GM12878 (cell line): ENCODE measurements at regions not wholly inside any gene's neighbourhood (a gene's known extent, or its start where the extent isn't known, plus 50 kb on each side); places are given as distances from the start of the nearest gene placed in this dataset.

ENCODE experiments used
- ATAC-seq: fragments of 200-7000 bp; cut with Tn5 transposase; 3 replicates; pipeline ENCODE4 v1.9.1; 2020; ENCODE audit warnings: mild to moderate bottlenecking, moderate library complexity
- BruUV-seq: library from RNA; stranded (reverse); fragments of 400-500 nt; replicated peaks from 2 replicates; lab custom pipeline; 2021; lab: Mats Ljungman, UMichigan
- CTCF ChIA-PET: fragments of 300-600 bp; sonication (Branson Sonifier 250); formaldehyde crosslinking; extraction: SDS; loops from one replicate; lab custom pipeline; 2021; ENCODE audit warnings: inconsistent platforms; lab: Yijun Ruan, JAX
- POLR2A ChIA-PET: fragments of 350-600 bp; formaldehyde crosslinking; extraction: SDS; loops from one replicate; lab custom pipeline; 2021; ENCODE audit warnings: inconsistent platforms; lab: Charles Lee
- RAD21 ChIA-PET: fragments of 300-600 bp; sonication (Branson Sonifier 250); formaldehyde crosslinking; loops from one replicate; lab custom pipeline; 2023; ENCODE audit warnings: antibody characterized with exemption; ENCODE audit not compliant: unreplicated experiment; lab: Charles Lee
- SMC1A ChIA-PET: fragments of 300-600 bp; sonication (Branson Sonifier 250); formaldehyde crosslinking; loops from one replicate; lab custom pipeline; 2023; ENCODE audit not compliant: unreplicated experiment, uncharacterized antibody; lab: Charles Lee
- DNase-seq: peaks from one replicate; pipeline ENCODE4 v3.0.0-alpha.2; 2011; ENCODE audit warnings: low read depth, low spot score
- FAIRE-seq: peaks from 3 replicates; lab custom pipeline; 2011; peaks lifted over from hg19 to GRCh38; lab: Jason Lieb, UNC
- H2AFZ ChIP-seq: 2 replicates; pipeline ENCODE4 v1.6.0; 2011; ENCODE audit warnings: low read depth, low read length, control low read depth; ENCODE audit not compliant: control insufficient read depth
- H3K27ac ChIP-seq: 2 replicates; pipeline ENCODE4 v1.5.1; 2011; ENCODE audit warnings: control low read depth; ENCODE audit not compliant: control insufficient read depth, insufficient read depth
- H3K27me3 ChIP-seq, 2 experiments: replicated peaks in 1 of 2; 2 replicates each; pipeline versions ENCODE4 v1.6.0 to v1.6.1; 2011; ENCODE audit warnings: low read length in 1 of 2; ENCODE audit not compliant: control insufficient read depth in 2 of 2, insufficient read depth in 2 of 2
- H3K36me3 ChIP-seq, 2 experiments: 2 replicates each; pipeline ENCODE4 v1.5.1; 2011; ENCODE audit warnings: low read length in 1 of 2; ENCODE audit not compliant: control insufficient read depth in 2 of 2, insufficient read depth in 2 of 2
- H3K4me1 ChIP-seq: 2 replicates; pipeline ENCODE4 v1.6.1; 2011; ENCODE audit warnings: mild to moderate bottlenecking, low read length, moderate library complexity, mixed read lengths; ENCODE audit not compliant: control insufficient read depth, insufficient read depth
- H3K4me2 ChIP-seq: 2 replicates; pipeline ENCODE4 v1.6.0; 2011; ENCODE audit warnings: control low read depth; ENCODE audit not compliant: control insufficient read depth, insufficient read depth
- H3K4me3 ChIP-seq: fragments of 200-600 bp; sonication (generic); 2 replicates; pipeline ENCODE4 v1.5.1; 2016
- H3K79me2 ChIP-seq: 2 replicates; pipeline ENCODE4 v1.6.0; 2011; ENCODE audit warnings: low read length; ENCODE audit not compliant: control insufficient read depth, insufficient read depth
- H3K9ac ChIP-seq: 2 replicates; pipeline ENCODE4 v1.8.0; 2011; ENCODE audit warnings: low read length, control low read depth, mixed read lengths; ENCODE audit not compliant: control insufficient read depth, insufficient read depth
- H3K9me3 ChIP-seq: replicated peaks from 3 replicates; pipeline ENCODE4 v1.5.1; 2011; ENCODE audit warnings: mild to moderate bottlenecking, low read length; ENCODE audit not compliant: control insufficient read depth, insufficient read depth
- H4K20me1 ChIP-seq: 2 replicates; pipeline ENCODE4 v1.6.0; 2011; ENCODE audit not compliant: control insufficient read depth, insufficient read depth
- FOXK2 ChIP-seq: fragments of 450-650 bp; IDR thresholded peaks from 2 replicates; pipeline ENCODE4 v1.6.1; 2017; ENCODE audit warnings: mild to moderate bottlenecking, moderate library complexity
- RCOR1 ChIP-seq: conservative IDR thresholded peaks from 2 replicates; pipeline ENCODE4 v1.6.1; 2012; ENCODE audit warnings: low read depth, low read length, improper control_type of control experiment
- WGBS: methylation state at CpG from one replicate; pipeline ENCODE4 v1.1.6; 2016; ENCODE audit warnings: low lambda C conversion rate; ENCODE audit not compliant: insufficient replicate concordance, insufficient coverage; ENCODE audit errors: missing lambda C conversion rate; 5-methylcytosine and 5-hydroxymethylcytosine counted together
- in situ Hi-C: fragments of 300-500 bp; cut with MboI; formaldehyde crosslinking; loops from 9 replicates; pipeline ENCODE4 v1.14.3; 2018; ENCODE audit warnings: mixed read lengths
- intact Hi-C: fragments of 100-400 bp; cut with micrococcal nuclease; formaldehyde crosslinking; loops from one replicate; pipeline ENCODE4 v1.14.2; 2022; ENCODE audit not compliant: unreplicated experiment
- TF ChIP-seq, protein P1 (sequence below): fragments of 450-650 bp; IDR thresholded peaks from 2 replicates; pipeline ENCODE4 v1.6.1; 2017; ENCODE audit warnings: low read depth, mild to moderate bottlenecking, moderate library complexity

DNA sequence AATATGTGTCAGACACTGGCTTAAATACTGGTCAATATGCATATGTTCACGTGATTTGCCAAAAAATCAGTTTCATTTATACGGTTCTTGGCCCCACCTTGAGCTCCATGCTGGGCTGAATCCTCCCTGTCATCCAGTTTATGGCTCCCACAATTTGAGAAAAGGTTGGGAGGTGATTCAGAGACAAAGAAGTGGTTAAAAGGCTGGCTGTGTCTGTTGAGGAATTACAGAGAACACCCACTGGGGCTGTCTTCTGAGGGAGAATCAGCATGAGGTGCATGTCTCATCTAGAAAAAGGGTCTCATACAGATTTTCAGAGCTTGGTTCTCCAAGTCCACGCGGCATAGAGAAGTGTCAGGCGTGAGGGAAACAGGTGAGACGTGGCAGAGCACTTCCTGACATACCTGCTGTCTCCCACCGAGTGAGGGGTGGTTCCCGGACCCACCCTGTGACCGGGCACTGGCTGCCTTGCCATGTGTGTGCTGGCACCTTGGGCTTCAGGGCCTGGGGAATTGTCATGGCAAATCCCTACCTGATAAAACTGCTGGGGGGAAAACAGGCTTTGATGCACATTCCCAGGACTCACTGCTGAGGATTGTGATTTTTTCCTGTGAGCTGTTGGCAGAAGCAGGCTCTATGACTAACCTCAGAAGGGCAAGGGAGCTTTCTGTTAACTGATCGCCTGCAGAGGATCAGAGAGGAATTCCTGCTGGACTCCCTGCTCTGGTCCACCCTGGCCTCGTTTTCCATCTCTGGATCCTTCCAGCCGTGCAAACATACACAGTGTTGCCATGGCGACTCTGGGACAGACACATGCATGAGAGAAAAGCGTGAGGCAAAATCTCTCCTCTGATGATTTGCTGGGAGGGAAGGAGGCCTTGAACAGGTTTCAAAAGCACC is 223.6 kb downstream of the ADAMTS15 start (continued):
- TF ChIP-seq RCOR1, result no peak

DNA sequence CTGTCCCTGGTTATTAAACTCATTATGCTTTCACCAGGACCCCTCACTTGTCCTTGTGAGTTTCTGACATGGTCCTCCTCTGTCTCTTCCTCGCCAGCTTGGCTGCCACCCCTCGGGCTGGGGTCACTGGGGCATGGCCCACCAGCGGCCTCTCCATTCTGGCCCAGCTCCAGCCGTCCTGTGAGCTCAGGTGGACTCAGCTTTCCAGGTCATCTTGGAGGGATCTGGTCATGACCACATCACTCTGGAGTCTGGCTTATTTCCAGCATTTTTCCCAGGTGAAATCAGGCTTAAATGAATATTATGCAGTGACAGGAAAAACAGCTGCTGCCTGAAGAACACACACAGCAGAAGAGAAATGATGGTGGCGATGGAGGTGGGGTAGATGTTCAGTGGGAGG is 224.5 kb downstream of the ADAMTS15 start:
- no peak for FAIRE-seq
- in situ Hi-C loops, result no loop called here

More for the DNA sequence above, 224.5 kb downstream of the ADAMTS15 start:
- Histone ChIP-seq H3K4me3 (no peak overlapping the region), H3K27ac (no peak overlapping the region), H4K20me1 (no peaks in the 10 kb centered on the region), H3K27me3 (peaks cover 0 to 2% of the 10 kb centered on the region in 2 experiments; a peak in 3 of 4 replicates), H3K4me2 (no peak overlapping the region), H3K36me3 (no peaks in the 10 kb centered on the region), H3K9me3 (no peaks in the 10 kb centered on the region; the same call in 2 of the 3 replicates), H3K79me2 (no peaks in the 10 kb centered on the region), H3K4me1 (no peaks in the 10 kb centered on the region), H3K9ac (no peak overlapping the region), H2AFZ (no peak overlapping the region)
- POLR2A ChIA-PET, result no interaction called here
- intact Hi-C loops, result no loop called here
- BruUV-seq, result no TSS peak
- RAD21 ChIA-PET, result no interaction called here
- SMC1A ChIA-PET, result no interaction called here
- CTCF ChIA-PET, result no interaction called here
- 6% methylated on average over 5 of the region's 5 CpGs for WGBS
- DNase-seq, result no peak
- no peak for ATAC-seq
- TF ChIP-seq, protein P1, sequence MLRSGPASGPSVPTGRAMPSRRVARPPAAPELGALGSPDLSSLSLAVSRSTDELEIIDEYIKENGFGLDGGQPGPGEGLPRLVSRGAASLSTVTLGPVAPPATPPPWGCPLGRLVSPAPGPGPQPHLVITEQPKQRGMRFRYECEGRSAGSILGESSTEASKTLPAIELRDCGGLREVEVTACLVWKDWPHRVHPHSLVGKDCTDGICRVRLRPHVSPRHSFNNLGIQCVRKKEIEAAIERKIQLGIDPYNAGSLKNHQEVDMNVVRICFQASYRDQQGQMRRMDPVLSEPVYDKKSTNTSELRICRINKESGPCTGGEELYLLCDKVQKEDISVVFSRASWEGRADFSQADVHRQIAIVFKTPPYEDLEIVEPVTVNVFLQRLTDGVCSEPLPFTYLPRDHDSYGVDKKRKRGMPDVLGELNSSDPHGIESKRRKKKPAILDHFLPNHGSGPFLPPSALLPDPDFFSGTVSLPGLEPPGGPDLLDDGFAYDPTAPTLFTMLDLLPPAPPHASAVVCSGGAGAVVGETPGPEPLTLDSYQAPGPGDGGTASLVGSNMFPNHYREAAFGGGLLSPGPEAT, result no peak
- no peak for TF ChIP-seq FOXK2
